GM12875 (cell line): ENCODE measurements at regions not wholly inside any gene's neighbourhood (a gene's known extent, or its start where the extent isn't known, plus 50 kb on each side); places are given as distances from the start of the nearest gene placed in this dataset.

ENCODE experiments used
- H3K4me3 ChIP-seq: one replicate; pipeline ENCODE4 v1.5.1; 2011; ENCODE audit warnings: low read depth, low read length, control low read depth
- CTCF ChIP-seq: IDR thresholded peaks from 2 replicates; pipeline ENCODE4 v1.5.1; 2011; ENCODE audit warnings: low read depth, mild to moderate bottlenecking, control low read depth, inconsistent platforms, low read length, moderate library complexity, borderline replicate concordance; ENCODE audit not compliant: insufficient read depth

- TF ChIP-seq CTCF, result no peak
- H3K4me3 ChIP-seq, result no peak overlapping the region
Observed at GRCh38 chr18:72246076-72246475, 298.1 kb downstream of the CBLN2 start.

GRCh38 chr18:72235422-72235821 is 308.7 kb downstream of the CBLN2 start:
- no peak for TF ChIP-seq CTCF
- H3K4me3 ChIP-seq, result no peak overlapping the region

GRCh38 chr18:72233106-72233505 is 311.0 kb downstream of the CBLN2 start:
- TF ChIP-seq CTCF, result no peak
- no peak overlapping the region for H3K4me3 ChIP-seq

- H3K4me3 ChIP-seq, result no peak overlapping the region
- TF ChIP-seq CTCF, result no peak
Observed at GRCh38 chr18:72232644-72233043, 311.5 kb downstream of the CBLN2 start.

- no peak overlapping the region for H3K4me3 ChIP-seq
- no peak for TF ChIP-seq CTCF
Observed at GRCh38 chr18:72225958-72226357, 318.2 kb downstream of the CBLN2 start.

- no peak overlapping the region for H3K4me3 ChIP-seq
- no peak for TF ChIP-seq CTCF
Observed at GRCh38 chr18:72223733-72224132, 320.4 kb downstream of the CBLN2 start.

GRCh38 chr18:72208920-72209676 is 335.0 kb downstream of the CBLN2 start:
- no peak overlapping the region for H3K4me3 ChIP-seq
- no peak for TF ChIP-seq CTCF
